Loucy (cell line): ENCODE measurements at regions not wholly inside any gene's neighbourhood (a gene's known extent, or its start where the extent isn't known, plus 50 kb on each side); places are given as distances from the start of the nearest gene placed in this dataset.

Experiments used
- H2AFZ ChIP-seq: fragments of 200-600 bp; sonication (generic); 2 replicates; pipeline ENCODE4 v1.6.0; 2016; ENCODE audit warnings: antibody characterized with exemption, mild to moderate bottlenecking, low read length, moderate library complexity
- H3F3A ChIP-seq: fragments of 200-600 bp; 2 replicates; pipeline ENCODE4 v1.6.0; 2016; ENCODE audit warnings: antibody characterized with exemption, low read depth, mild to moderate bottlenecking
- H3K27me3 ChIP-seq: fragments of 200-600 bp; sonication (generic); 2 replicates; pipeline ENCODE4 v1.6.1; 2014; ENCODE audit warnings: low read length, mild to moderate bottlenecking; ENCODE audit not compliant: insufficient read depth, poor library complexity, severe bottlenecking
- H3K36me3 ChIP-seq: fragments of 200-600 bp; sonication (generic); 2 replicates; pipeline ENCODE4 v1.6.1; 2016; ENCODE audit warnings: low read length; ENCODE audit not compliant: insufficient read depth
- H3K4me1 ChIP-seq: fragments of 200-600 bp; sonication (generic); 2 replicates; pipeline ENCODE4 v1.5.1; 2014; ENCODE audit warnings: low read length, mild to moderate bottlenecking; ENCODE audit not compliant: insufficient read depth, poor library complexity, severe bottlenecking
- H3K4me2 ChIP-seq: fragments of 200-600 bp; sonication (generic); 2 replicates; pipeline ENCODE4 v1.6.0; 2014; ENCODE audit warnings: antibody characterized with exemption, low read length, low read depth, mild to moderate bottlenecking; ENCODE audit not compliant: poor library complexity, severe bottlenecking
- H3K4me3 ChIP-seq: fragments of 200-600 bp; sonication (generic); 2 replicates; pipeline ENCODE4 v1.5.1; 2014; ENCODE audit warnings: low read length, mild to moderate bottlenecking, mixed read lengths; ENCODE audit not compliant: poor library complexity, severe bottlenecking
- H3K79me2 ChIP-seq: fragments of 200-600 bp; sonication (generic); 2 replicates; pipeline ENCODE4 v1.6.1; 2014; ENCODE audit warnings: low read length; ENCODE audit not compliant: insufficient read depth
- H3K9ac ChIP-seq: fragments of 200-600 bp; sonication (generic); 2 replicates; pipeline ENCODE4 v1.6.0; 2014; ENCODE audit warnings: mild to moderate bottlenecking, low read depth, low read length, moderate library complexity; ENCODE audit not compliant: poor library complexity, severe bottlenecking
- H3K9me2 ChIP-seq: fragments of 200-600 bp; sonication (generic); replicated peaks from 2 replicates; pipeline ENCODE4 v1.6.1; 2016; ENCODE audit warnings: low read depth, low read length, mixed read lengths
- H3K9me3 ChIP-seq: fragments of 200-600 bp; sonication (generic); 2 replicates; pipeline ENCODE4 v1.6.1; 2014; ENCODE audit warnings: mild to moderate bottlenecking, antibody characterized with exemption, low read length, low read depth; ENCODE audit not compliant: insufficient read depth
- H4K20me1 ChIP-seq: fragments of 200-600 bp; sonication (generic); 2 replicates; pipeline ENCODE4 v1.6.0; 2014; ENCODE audit warnings: antibody characterized with exemption, low read length, mild to moderate bottlenecking; ENCODE audit not compliant: insufficient read depth, poor library complexity, severe bottlenecking
- EZH2phosphoT487 ChIP-seq: fragments of 200-600 bp; IDR thresholded peaks from 2 replicates; pipeline ENCODE4 v1.6.1; 2018; ENCODE audit warnings: antibody characterized with exemption, mild to moderate bottlenecking, moderate library complexity, borderline replicate concordance
- TF ChIP-seq, protein P1 (sequence below): fragments of 200-600 bp; sonication (generic); conservative IDR thresholded peaks from 2 replicates; pipeline ENCODE4 v1.5.1; 2014; ENCODE audit warnings: mild to moderate bottlenecking, antibody characterized with exemption, low read length

DNA sequence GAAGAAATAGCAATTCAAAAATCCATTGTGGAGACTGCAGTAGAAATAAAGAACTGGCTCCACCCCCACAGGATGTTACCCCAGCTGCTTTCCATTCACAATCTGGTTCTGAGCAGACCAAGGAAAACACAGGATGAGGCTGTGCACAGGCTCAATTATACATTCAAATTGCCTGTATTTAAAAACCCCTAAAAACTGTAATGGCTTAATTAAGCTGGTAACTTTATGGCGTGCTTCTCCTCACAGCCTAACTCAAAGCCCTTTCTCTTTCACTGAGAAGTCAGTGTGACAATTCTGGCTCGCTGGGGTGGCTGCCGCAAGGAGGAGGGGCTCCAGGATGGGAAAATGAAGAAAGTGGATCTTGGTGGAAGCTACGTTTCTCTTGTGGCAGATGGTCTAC lies 1191.1 kb downstream of the SORCS1 start:
- H3K4me1 ChIP-seq: no peaks in the 10 kb centered on the region
- no peaks in the 10 kb centered on the region for H3K9me2 ChIP-seq
- H3K4me2 ChIP-seq: no peak overlapping the region
- H3K9me3 ChIP-seq: no peaks in the 10 kb centered on the region
- no peak overlapping the region for H2AFZ ChIP-seq
- no peaks in the 10 kb centered on the region for H3K27me3 ChIP-seq
- no peaks in the 10 kb centered on the region for H4K20me1 ChIP-seq
- no peaks in the 10 kb centered on the region for H3K36me3 ChIP-seq
- no peak overlapping the region for H3K9ac ChIP-seq
- no peak overlapping the region for H3K4me3 ChIP-seq
- H3F3A ChIP-seq: no peaks in the 10 kb centered on the region
- no peak for TF ChIP-seq EZH2phosphoT487
- TF ChIP-seq, protein P1, sequence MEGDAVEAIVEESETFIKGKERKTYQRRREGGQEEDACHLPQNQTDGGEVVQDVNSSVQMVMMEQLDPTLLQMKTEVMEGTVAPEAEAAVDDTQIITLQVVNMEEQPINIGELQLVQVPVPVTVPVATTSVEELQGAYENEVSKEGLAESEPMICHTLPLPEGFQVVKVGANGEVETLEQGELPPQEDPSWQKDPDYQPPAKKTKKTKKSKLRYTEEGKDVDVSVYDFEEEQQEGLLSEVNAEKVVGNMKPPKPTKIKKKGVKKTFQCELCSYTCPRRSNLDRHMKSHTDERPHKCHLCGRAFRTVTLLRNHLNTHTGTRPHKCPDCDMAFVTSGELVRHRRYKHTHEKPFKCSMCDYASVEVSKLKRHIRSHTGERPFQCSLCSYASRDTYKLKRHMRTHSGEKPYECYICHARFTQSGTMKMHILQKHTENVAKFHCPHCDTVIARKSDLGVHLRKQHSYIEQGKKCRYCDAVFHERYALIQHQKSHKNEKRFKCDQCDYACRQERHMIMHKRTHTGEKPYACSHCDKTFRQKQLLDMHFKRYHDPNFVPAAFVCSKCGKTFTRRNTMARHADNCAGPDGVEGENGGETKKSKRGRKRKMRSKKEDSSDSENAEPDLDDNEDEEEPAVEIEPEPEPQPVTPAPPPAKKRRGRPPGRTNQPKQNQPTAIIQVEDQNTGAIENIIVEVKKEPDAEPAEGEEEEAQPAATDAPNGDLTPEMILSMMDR: no peak
- H3K79me2 ChIP-seq: no peaks in the 10 kb centered on the region

DNA sequence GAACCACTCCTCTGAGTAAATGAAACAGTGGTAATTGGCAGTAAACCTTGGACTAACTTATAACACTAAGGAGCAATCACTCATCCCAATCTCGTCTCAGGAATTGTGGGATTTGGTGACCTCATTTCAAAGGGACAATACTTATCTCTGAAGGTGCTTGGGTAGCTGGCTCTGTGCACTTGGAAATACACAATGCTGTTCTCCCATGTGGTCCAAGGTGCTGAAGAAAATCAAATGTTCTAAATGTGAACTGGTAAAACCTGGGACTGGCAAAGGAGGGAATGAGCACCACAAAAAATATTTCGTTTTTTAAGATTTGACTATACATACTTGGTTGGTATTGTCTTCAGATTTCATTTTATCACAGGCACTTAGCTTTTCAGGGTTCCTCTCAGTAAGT lies 1193.0 kb downstream of the SORCS1 start:
- H3K79me2 ChIP-seq: no peaks in the 10 kb centered on the region

DNA sequence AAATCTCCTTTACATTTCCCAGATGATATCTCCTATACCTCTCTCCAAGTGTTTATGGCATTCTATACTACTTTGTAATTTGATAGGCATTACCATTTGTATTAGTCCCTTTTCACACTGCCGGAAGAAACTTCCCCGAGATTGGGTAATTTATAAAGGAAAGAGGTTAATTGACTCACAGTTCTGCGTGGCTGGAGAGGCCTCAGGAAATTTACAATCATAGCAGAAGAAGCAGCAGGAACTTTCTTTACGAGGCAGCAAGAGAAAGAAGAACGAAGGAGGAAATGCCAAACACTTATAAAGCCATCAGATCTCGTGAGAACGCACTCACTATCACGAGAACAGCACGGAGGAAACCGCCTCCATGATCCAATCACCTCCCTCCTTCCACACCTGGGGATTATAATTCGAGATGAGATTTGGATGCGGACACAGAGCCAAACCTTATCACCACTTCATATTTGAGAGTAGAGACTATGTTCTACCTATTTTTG lies 1194.6 kb downstream of the SORCS1 start:
- H2AFZ ChIP-seq: no peak overlapping the region
- no peaks in the 10 kb centered on the region for H4K20me1 ChIP-seq
- H3F3A ChIP-seq: no peaks in the 10 kb centered on the region
- H3K9me2 ChIP-seq: no peaks in the 10 kb centered on the region
- H3K9ac ChIP-seq: no peak overlapping the region
- H3K4me1 ChIP-seq: no peaks in the 10 kb centered on the region
- no peaks in the 10 kb centered on the region for H3K9me3 ChIP-seq
- H3K79me2 ChIP-seq: no peaks in the 10 kb centered on the region
- H3K4me3 ChIP-seq: no peak overlapping the region
- no peak overlapping the region for H3K4me2 ChIP-seq
- H3K36me3 ChIP-seq: no peaks in the 10 kb centered on the region
- no peaks in the 10 kb centered on the region for H3K27me3 ChIP-seq
- TF ChIP-seq, protein P1: no peak
- no peak for TF ChIP-seq EZH2phosphoT487

More for the DNA sequence above, 1193.0 kb downstream of the SORCS1 start:
- Histone ChIP-seq H3F3A (no peaks in the 10 kb centered on the region), H4K20me1 (no peaks in the 10 kb centered on the region), H3K27me3 (no peaks in the 10 kb centered on the region), H3K9ac (no peak overlapping the region), H3K9me2 (no peaks in the 10 kb centered on the region), H3K36me3 (no peaks in the 10 kb centered on the region), H3K4me1 (no peaks in the 10 kb centered on the region), H2AFZ (no peak overlapping the region), H3K9me3 (no peaks in the 10 kb centered on the region), H3K4me3 (no peak overlapping the region), H3K4me2 (no peak overlapping the region)
- no peak for TF ChIP-seq EZH2phosphoT487
- TF ChIP-seq, protein P1: no peak
